ENCODE measurements at regions not wholly inside any gene's neighbourhood (a gene's known extent, or its start where the extent isn't known, plus 50 kb on each side); places are given as distances from the start of the nearest gene placed in this dataset.

- no peak for DNase-seq (ENCODE audit: low spot score)
Measured at GRCh38 chr20:57927376-57927775, 217.6 kb upstream of the PMEPA1 start.

DNA sequence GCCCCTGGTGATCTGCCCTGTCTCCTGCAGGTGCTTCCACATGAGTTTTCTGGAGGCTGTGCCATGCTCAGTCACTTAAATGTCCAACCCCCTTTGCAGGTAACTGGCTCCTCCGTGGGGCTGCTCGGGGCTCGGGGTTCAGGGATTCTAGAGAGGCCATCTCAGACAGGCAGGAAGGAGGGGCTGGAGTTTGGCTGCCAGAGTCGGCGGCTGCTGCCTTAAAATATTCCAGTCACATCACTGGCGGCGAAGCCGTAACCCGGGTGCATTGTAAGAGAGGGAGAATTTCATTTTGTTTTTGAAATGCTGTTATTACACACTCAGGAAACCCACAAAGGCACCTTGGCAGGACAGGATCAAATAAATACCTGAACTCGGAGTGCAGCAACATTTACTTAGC, 212.9 kb upstream of the PMEPA1 start:
- DNase-seq (ENCODE audit: low spot score): no peak

GRCh38 chr20:57922083-57922482, 212.3 kb upstream of the PMEPA1 start:
- no peak for DNase-seq (ENCODE audit: low spot score)

- no peak for DNase-seq (ENCODE audit: low spot score)
Measured at GRCh38 chr20:57921676-57922075, 211.9 kb upstream of the PMEPA1 start.

- DNase-seq (ENCODE audit: low spot score): no peak
Measured at GRCh38 chr20:57920971-57921370, 211.2 kb upstream of the PMEPA1 start.

DNA sequence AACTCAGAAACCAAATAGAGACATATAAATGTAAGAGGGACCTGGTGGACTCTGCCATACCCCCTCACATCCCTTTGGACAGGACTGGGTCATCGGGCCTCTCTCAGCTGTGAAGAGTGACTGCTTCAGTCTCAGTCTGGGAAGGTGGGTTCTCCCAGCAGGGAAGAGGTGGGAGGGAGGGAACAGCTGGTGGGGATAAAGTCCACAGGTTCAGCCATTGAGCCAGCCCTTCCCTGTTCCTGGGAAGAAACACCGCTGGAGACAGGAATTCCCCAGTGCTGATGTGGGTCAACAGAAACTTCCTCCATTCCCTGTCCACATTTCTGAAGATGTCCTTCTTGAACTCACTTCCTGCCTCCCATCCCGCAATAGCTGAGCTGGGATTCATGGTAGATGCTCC, 209.2 kb upstream of the PMEPA1 start:
- DNase-seq (ENCODE audit: low spot score): no peak

DNA sequence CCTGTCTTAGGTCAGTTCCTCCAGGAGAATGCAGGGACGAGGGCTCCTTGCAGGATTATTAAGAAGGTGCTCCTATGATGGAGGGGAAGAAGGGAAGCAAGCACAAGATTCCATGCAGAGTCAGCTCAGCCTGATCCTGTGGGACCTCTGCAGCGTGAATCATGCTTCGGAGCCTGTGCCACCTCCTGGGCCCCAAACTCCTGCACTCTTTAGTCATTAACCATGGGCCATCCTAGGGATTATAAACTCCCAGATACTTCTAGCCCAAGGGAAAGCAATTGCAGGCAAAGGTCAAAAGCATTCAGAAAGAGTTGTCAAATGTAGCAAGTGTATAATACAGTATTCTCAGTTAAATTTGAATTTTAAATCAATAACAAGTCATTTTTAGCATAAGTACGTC, 208.7 kb upstream of the PMEPA1 start:
- no peak for DNase-seq (ENCODE audit: low spot score)

GRCh38 chr20:57914205-57914604, 204.4 kb upstream of the PMEPA1 start:
- DNase-seq (ENCODE audit: low spot score): no peak

DNA sequence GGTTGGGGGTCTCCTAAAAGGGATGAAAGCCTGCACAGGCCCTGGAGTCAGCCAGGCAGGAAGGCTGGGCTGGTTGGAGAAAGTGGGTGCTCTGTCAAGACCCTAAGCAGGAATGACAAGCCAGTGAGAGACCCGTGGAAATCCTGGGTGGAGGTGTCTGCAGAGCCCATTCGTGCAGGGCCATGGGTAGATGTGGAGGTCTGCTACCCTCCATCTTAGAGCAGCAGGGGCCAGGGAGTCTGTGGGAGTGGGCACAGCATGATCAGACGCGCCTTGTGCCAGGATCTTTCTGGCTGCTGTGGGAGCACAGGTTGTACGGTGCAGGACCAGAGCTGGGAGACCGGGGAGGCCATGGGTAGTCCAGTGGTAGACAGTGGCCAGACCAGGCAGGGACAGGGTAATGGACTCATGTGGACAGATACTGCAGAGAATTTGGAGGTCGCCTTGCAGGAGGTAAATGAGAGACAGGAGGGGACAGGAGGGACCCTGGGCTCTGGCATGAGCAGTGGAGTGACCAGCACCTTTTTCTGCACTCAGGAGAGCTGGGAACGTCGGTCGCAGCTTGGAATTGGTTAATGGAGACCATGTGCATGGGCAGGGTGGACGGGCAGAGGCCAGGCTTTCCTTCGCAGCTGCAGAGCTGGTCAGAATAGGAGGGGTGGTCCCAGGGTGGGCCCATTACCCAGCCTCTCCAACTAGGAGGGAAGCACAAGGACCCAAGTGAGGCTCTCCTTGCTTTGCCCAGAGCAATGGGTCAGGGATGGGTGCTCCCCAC, 203.5 kb upstream of the PMEPA1 start:
- DNase-seq (ENCODE audit: low spot score): no peak

GRCh38 chr20:57912227-57912582, 202.4 kb upstream of the PMEPA1 start:
- no peak for DNase-seq (ENCODE audit: low spot score)

GRCh38 chr20:57911512-57912226, 201.9 kb upstream of the PMEPA1 start:
- DNase-seq (ENCODE audit: low spot score): no peak

GRCh38 chr20:57910716-57911115, 200.9 kb upstream of the PMEPA1 start:
- no peak for DNase-seq (ENCODE audit: low spot score)

- no peak for DNase-seq (ENCODE audit: low spot score)
Measured at GRCh38 chr20:57909763-57910331, 200.0 kb upstream of the PMEPA1 start.

DNA sequence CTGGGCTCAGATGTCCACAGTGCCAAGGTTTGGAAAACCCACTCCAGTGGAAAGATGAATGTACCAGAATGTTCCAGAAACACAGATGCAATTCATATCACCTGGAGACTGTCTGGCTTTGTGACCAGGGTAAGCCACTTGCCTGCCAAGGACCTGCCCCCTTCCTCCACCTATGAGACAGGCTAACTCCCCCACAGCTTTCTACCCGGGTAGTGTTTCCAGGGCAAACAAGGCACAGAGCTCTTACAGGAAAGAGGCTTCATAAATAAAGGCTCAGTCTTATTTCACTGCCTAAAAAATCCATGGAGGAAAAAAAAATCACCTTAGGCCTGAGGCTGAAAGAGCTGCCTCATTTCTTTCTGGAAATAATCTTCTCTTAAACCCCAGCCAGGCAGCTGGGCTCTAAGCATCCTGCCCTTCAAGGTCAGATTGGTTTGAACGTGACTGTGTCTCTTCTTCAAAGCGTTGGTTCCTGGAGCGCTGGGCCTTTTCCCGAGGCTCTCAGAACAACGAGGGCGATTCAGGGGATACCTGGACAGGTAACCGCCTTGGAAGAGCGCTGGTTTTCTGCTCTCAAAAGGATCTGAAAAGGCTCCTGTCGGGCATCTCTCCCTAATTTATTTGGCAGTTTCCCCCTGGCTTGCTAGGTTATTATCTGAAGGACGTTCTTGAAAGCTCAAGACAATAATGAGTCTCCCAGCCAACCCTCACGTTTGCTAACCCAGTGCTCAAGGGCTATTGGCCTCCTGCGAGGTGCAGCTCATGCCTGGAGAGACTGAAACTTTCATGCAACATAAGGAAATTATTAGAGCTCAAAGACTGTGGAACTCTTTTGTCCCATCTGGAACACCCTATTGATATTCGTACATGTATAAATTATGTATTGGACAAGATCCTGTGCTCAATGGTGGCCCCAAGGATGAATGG, 199.2 kb upstream of the PMEPA1 start:
- no peak for DNase-seq (ENCODE audit: low spot score)

- DNase-seq (ENCODE audit: low spot score): no peak
Measured at GRCh38 chr20:57908226-57908625, 198.4 kb upstream of the PMEPA1 start.

DNA sequence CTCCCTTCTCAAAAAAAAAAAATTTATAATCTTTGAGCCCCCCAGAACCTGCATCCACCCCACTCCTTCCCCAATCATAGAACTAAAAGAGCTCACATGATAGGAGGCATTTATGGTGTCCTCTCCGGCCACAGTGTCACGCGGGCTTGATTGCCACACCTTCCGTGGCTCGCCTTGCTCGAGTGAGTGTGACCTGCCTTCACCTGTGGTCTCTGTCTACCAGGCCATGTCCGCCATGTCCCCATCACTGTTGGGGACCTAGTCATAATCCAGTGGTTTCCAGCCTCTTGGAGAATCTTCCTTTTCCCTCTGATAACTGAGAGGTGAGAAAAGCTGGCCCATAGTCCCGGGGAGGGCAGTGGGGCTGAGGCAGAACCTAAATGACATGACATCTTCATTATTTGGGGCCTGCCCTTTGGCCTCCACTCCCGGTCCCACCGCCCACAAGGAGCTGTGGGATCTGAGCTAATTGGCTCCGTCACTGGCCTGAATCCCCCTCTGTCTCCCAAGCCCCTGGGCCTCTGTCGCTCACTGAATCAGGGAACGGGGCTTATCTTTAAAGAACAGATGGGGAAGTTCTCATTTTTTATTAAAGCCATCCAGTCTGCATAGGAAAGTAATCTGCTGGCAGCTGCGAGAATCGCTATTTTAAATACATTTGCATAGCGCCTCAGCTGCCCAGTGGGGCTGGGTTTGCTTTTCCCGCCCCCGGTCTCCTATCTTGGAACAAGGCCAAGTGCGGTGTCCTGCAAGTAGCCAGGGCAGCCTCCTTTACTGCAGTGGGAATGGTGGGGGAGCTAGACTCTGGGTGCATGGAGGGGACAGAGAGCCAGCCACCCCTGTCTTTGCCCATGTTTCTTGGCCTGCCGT, 197.6 kb upstream of the PMEPA1 start:
- DNase-seq (ENCODE audit: low spot score): no peak

DNA sequence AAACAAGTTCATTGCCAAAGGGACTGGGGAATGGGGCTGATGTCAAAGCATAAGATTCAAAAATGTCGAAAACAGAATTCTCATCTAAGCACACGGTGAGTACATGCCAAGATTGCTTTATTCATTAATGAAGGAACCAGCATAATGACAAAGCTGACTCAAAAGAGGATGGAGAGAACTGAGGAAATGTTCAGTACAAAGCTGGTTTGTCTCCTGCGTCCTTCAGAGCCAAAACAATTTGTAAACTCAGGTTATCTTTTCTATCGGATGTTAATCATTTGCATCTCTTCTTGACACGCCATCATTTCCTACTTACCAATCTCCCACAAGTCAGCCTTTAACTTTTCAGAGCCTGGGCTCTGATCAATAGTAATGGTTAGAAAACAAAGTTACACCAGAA, 195.6 kb upstream of the PMEPA1 start:
- no peak for DNase-seq (ENCODE audit: low spot score)

DNA sequence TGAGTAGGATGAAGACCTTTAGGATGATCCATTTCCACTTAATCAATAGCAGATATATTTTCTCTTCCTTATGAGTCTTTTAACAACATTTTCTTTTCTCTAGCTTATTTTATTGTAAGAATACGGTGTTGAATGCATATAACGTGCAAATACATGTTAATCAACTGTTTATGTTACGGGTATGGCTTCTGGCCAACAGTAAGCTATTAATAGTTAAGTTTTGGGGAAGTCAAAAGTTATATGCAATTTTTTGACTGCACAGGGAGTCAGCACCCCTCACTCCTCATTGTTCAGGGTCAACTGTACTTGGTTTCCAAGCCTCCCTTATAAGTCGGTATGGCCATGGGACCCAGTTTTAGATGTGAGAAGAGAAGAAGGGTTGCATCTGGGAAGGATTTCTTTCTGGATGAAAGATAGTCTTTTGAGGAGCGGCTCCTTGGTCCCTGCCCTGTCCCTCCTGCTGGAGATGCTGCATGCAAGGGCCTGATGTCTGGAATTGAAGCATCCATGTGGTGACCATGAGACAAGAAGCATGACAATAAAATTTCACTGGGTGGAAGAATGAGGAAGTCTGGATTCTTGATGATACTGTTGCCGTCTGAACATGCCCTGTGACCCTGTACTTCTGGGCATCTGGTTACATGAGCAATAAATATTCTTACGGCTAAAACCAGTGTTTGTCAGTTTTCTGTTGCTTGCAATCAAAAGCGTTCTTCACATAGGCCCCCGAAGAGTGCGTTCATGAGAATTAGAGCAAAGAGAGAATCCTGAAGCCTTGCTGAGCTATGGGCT, 194.7 kb upstream of the PMEPA1 start:
- DNase-seq (ENCODE audit: low spot score): no peak

DNA sequence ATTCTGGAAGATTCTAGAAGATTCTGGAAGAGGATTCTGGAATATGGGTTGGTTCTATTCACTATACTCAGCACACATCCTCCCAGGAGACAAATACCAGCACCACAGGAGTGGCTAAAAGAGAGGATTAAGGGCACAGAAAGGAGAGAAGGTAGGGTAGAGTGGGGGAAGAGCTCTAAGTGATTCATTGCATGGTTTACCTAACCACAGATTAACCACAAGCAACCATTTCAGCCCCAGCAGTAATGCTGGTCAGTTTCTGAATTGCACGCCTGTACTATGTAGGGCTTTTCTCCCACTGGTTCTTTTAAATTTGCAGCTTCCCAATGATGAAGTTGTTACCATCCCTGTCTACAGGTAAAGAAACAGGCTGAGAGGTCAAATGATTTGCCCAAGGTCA, 192.7 kb upstream of the PMEPA1 start:
- peak; percentile 93 for DNase-seq (ENCODE audit: low spot score)

DNA sequence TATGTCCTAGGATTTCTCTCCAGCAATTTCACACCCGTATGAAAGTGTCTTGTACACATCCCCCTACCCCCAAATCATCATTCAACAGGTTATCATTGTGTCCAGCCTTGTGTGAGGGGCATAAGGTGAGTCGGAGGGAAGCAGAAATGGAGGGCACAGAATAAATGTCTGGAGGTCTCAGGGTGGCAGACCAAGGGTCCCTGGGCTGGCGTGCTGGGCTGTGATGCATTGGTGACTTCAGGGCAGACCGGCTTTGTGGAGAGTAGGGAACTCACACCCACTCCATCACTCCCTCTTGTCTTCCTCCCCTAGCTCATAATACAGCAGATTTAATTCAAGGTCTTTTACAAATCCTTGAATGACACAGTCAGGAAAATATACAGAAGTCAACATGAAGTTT, 191.7 kb upstream of the PMEPA1 start:
- no peak for DNase-seq (ENCODE audit: low spot score)
